Tibial nerve (tissue), 4 donors: ENCODE measurements at regions not wholly inside any gene's neighbourhood (a gene's known extent, or its start where the extent isn't known, plus 50 kb on each side); places are given as distances from the start of the nearest gene placed in this dataset.

Experiments
- DNase-seq, 2 donors: peaks; one replicate each; pipeline ENCODE4 v3.0.0-alpha.2; 2019; ENCODE audit warnings: low spot score in 2 of 2
- H3K27ac ChIP-seq, 4 donors: fragments of 200-600 bp; sonication (generic) in 3 of 4; one replicate each; pipeline ENCODE4 v1.5.1; 2017 to 2019; ENCODE audit warnings: mild to moderate bottlenecking in 1 of 4
- H3K27me3 ChIP-seq, 2 donors: fragments of 200-600 bp; sonication (generic) in 1 of 2; one replicate each; pipeline versions ENCODE4 v1.5.1 to v1.6.0; 2017 to 2019
- H3K36me3 ChIP-seq, 3 donors: fragments of 200-600 bp; sonication (generic); one replicate each; pipeline ENCODE4 v1.5.1; 2018 to 2019
- H3K4me1 ChIP-seq, 4 donors: fragments of 200-600 bp; sonication (generic) in 3 of 4; one replicate each; pipeline ENCODE4 v1.5.1; 2017 to 2019
- H3K4me3 ChIP-seq, 4 donors: fragments of 200-600 bp; sonication (generic) in 3 of 4; one replicate each; pipeline ENCODE4 v1.5.1; 2017 to 2019; ENCODE audit warnings: mild to moderate bottlenecking in 1 of 4, moderate library complexity in 1 of 4
- H3K9me3 ChIP-seq, 4 donors: fragments of 200-600 bp; sonication (generic) in 3 of 4; one replicate each; pipeline ENCODE4 v1.5.1; 2017 to 2019
- EP300 ChIP-seq, 2 donors: sonication (generic); formaldehyde crosslinking; IDR thresholded peaks; one replicate each; pipeline ENCODE4 v1.6.1; 2017; ENCODE audit warnings: antibody characterized with exemption in 2 of 2, mild to moderate bottlenecking in 1 of 2
- POLR2A ChIP-seq, 2 donors: fragments of 450-650 bp; IDR thresholded peaks; one replicate each; pipeline ENCODE4 v1.6.1; 2017; ENCODE audit warnings: antibody characterized with exemption in 2 of 2, mild to moderate bottlenecking in 2 of 2, moderate library complexity in 2 of 2
- WGBS, 2 donors: methylation state at CpG; one replicate each; pipeline ENCODE4 v1.1.5; 2018; 5-methylcytosine and 5-hydroxymethylcytosine counted together
- TF ChIP-seq, protein P1 (sequence below), 5 experiments: fragments of 200-600 bp in 3 of 5; fragments of 450-650 bp in 2 of 5; sonication (generic) in 3 of 5; IDR thresholded peaks; one replicate each; pipeline ENCODE4 v1.5.1; 2016 to 2019; ENCODE audit warnings: antibody characterized with exemption in 5 of 5, mild to moderate bottlenecking in 3 of 5, moderate library complexity in 2 of 5

DNA sequence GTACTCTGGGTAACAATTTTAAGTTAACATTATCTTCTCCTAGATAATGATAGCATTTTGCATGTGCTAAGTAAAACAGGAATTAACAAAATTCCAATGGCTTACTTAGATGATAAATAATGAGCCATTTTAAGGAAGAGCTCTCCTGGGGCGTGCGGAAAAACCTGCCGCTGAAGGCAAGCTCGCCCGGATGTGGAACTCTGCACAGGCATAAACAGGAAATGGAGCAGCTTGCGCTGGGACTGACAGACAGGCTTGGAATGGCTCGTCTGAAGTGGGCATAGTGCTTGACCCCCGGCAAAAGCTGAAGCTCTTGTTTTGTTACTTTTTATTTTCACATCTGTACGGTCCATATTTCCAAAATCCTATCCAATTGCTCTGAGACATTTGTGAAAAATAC is 169.2 kb downstream of the ZNF281 start:
- H3K27ac ChIP-seq: no peak overlapping the region
- no peaks in the 10 kb centered on the region for H3K4me1 ChIP-seq
- DNase-seq: no peak
- peaks cover 0 to 27% of the 10 kb centered on the region in 2 donors for H3K27me3 ChIP-seq
- H3K9me3 ChIP-seq: no peaks in the 10 kb centered on the region
- H3K4me3 ChIP-seq: no peak overlapping the region
- TF ChIP-seq EP300 (IDR thresholded peaks at IDR 0.05) (no peak), POLR2A (IDR thresholded peaks at IDR 0.05) (no peak)
- TF ChIP-seq, protein P1, sequence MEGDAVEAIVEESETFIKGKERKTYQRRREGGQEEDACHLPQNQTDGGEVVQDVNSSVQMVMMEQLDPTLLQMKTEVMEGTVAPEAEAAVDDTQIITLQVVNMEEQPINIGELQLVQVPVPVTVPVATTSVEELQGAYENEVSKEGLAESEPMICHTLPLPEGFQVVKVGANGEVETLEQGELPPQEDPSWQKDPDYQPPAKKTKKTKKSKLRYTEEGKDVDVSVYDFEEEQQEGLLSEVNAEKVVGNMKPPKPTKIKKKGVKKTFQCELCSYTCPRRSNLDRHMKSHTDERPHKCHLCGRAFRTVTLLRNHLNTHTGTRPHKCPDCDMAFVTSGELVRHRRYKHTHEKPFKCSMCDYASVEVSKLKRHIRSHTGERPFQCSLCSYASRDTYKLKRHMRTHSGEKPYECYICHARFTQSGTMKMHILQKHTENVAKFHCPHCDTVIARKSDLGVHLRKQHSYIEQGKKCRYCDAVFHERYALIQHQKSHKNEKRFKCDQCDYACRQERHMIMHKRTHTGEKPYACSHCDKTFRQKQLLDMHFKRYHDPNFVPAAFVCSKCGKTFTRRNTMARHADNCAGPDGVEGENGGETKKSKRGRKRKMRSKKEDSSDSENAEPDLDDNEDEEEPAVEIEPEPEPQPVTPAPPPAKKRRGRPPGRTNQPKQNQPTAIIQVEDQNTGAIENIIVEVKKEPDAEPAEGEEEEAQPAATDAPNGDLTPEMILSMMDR (IDR thresholded peaks at IDR 0.05): no peak
- H3K36me3 ChIP-seq: no peaks in the 10 kb centered on the region
- 47% methylated on average over 9 of the region's 9 CpGs for WGBS, 2 donors

DNA sequence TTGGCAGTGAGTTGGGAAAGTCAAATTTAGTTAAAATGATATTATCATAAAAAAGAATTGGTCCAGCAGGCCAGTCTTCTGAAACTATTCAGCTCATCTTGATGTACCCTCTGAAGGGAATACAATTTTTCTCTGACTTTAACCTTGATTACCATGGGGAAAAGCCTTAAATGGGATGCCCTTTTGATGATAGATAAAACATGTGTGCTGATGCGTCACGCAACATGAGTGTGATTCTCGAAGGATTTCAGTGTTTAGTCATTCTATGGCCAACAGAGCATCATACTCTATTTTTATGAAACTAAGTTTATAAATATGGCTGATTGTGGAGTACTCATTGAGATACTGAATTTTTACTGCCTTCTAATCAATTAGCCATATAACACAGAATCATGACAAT is 171.5 kb downstream of the ZNF281 start:
- no peaks in the 10 kb centered on the region for H3K9me3 ChIP-seq
- WGBS, 2 donors: 77 to 80% methylated on average over 3 of the region's 3 CpGs
- H3K27ac ChIP-seq: no peak overlapping the region
- H3K4me3 ChIP-seq: no peak overlapping the region
- no peaks in the 10 kb centered on the region for H3K36me3 ChIP-seq
- H3K27me3 ChIP-seq: peaks cover 0 to 16% of the 10 kb centered on the region in 2 donors
- no peaks in the 10 kb centered on the region for H3K4me1 ChIP-seq
- no peak for TF ChIP-seq POLR2A (IDR thresholded peaks at IDR 0.05)
- TF ChIP-seq EP300 (IDR thresholded peaks at IDR 0.05): no peak
- TF ChIP-seq, protein P1 (IDR thresholded peaks at IDR 0.05): no peak
- no peak for DNase-seq

DNA sequence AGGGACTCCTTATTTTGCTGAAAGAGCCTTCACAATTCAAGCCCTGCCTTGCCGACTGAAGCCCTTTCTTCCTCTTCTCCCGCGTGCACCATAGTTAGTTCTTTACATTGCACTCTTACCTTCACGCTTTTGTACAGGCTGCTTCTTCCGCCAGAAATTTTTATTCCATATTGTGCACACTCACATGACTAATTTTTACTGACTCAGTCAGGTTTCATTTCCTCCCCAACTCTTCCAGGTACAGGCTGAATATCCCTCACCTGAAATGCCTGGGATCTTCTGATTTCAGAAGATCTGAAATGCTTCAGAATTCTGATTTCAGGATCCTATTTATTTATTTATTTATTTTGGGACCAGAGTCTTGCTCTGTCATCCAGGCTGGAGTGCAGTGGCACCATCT is 172.8 kb downstream of the ZNF281 start:
- Histone ChIP-seq H3K27me3 (peaks cover 0 to 10% of the 10 kb centered on the region in 2 donors), H3K9me3 (no peaks in the 10 kb centered on the region), H3K4me1 (no peaks in the 10 kb centered on the region), H3K36me3 (no peaks in the 10 kb centered on the region), H3K4me3 (no peak overlapping the region), H3K27ac (no peak overlapping the region)
- 94 to 96% methylated on average over 5 of the region's 5 CpGs for WGBS, 2 donors
- DNase-seq: no peak
- TF ChIP-seq EP300 (IDR thresholded peaks at IDR 0.05) (no peak), POLR2A (IDR thresholded peaks at IDR 0.05) (no peak)
- TF ChIP-seq, protein P1 (IDR thresholded peaks at IDR 0.05): no peak

DNA sequence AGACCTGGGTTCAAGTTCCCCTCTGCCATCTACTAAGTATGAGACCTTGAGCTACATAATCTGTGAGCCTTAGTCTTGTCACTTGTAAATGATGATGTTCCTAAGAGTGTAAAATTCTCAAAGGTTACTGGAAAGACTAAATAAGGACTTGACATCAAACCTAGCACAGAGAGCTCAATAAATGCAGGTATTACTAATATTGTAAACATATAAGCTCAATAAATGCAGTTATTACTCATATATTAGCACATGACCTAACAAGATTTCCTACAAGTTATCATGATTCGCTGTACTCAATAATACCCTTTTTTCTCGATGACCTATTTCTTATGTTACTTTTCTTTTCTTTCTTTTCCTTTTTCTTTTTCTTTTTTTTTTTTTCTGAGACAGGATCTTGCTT is 174.9 kb downstream of the ZNF281 start:
- Histone ChIP-seq H3K36me3 (no peaks in the 10 kb centered on the region), H3K27me3 (peaks cover 0 to 5% of the 10 kb centered on the region in 2 donors), H3K4me3 (no peak overlapping the region), H3K4me1 (no peaks in the 10 kb centered on the region), H3K27ac (no peak overlapping the region), H3K9me3 (no peaks in the 10 kb centered on the region)
- TF ChIP-seq, protein P1 (IDR thresholded peaks at IDR 0.05): no peak
- TF ChIP-seq EP300 (IDR thresholded peaks at IDR 0.05) (no peak), POLR2A (IDR thresholded peaks at IDR 0.05) (no peak)
- DNase-seq: no peak
- 94 to 96% methylated on average over 2 of the region's 2 CpGs for WGBS, 2 donors

DNA sequence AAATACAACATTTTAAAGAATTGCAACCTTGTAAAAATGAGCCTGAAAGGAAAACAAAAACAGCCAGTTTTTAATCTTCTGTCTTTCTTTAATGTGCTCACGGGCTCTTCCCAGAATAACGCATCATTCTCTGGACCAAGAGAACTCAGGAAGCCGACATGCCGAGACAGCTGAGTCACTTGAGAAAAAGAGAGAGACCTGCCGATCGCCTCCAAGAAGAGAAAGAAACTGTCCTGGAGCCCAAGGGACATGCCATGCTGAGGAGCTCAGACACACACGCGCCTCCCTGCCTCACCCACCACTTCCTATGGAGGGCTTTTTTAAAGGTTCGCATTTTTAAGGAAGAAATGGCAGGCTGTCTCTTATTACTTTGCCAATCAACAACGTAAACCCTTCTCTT is 176.4 kb downstream of the ZNF281 start:
- H3K36me3 ChIP-seq: no peaks in the 10 kb centered on the region
- DNase-seq: no peak
- 66 to 69% methylated on average over 10 of the region's 10 CpGs for WGBS, 2 donors
- no peak overlapping the region for H3K27ac ChIP-seq
- H3K27me3 ChIP-seq: no peaks in the 10 kb centered on the region
- H3K9me3 ChIP-seq: no peaks in the 10 kb centered on the region
- TF ChIP-seq, protein P1 (IDR thresholded peaks at IDR 0.05): no peak
- TF ChIP-seq POLR2A (IDR thresholded peaks at IDR 0.05): no peak
- no peak for TF ChIP-seq EP300 (IDR thresholded peaks at IDR 0.05)
- H3K4me3 ChIP-seq: no peak overlapping the region
- H3K4me1 ChIP-seq: no peaks in the 10 kb centered on the region
